ENCODE measurements at regions not wholly inside any gene's neighbourhood (a gene's known extent, or its start where the extent isn't known, plus 50 kb on each side); places are given as distances from the start of the nearest gene placed in this dataset.

DNA sequence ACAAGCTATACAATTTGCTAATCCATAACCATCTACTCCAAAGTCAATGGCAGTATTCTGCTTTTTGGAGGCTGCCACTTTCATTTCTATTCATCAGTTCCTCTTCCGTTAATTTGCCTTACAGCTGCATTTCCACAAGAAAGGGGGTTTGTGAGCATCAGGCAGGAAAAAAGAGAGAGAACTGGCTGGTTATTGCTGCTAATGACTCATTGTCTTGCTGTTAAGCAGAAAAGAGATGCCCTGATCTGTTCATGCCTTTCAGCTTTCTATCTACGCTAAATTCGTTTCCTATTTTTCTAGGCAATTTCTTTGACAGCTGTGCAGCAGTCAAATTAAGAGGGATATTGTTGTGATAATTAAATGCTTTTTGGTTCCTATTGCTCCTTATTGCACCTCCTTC lies 65.9 kb upstream of the GNAQ start:
- TF ChIP-seq HDAC2 (IDR thresholded peaks at IDR 0.05) (no peak), NBN (IDR thresholded peaks at IDR 0.05) (no peak), JUND (IDR thresholded peaks at IDR 0.05; ENCODE audit: low read depth, low read length) (no peak), ZNF207 (IDR thresholded peaks at IDR 0.05; ENCODE audit: borderline replicate concordance) (no peak), ZNF274 (IDR thresholded peaks at IDR 0.05; ENCODE audit: insufficient read depth, insufficient read length) (no peak), NFIC (IDR thresholded peaks at IDR 0.05; ENCODE audit: low read depth, low read length) (no peak), MEF2A (IDR thresholded peaks at IDR 0.05; ENCODE audit: insufficient read depth, low read depth, low read length) (no peak)
- TF ChIP-seq, protein P1, sequence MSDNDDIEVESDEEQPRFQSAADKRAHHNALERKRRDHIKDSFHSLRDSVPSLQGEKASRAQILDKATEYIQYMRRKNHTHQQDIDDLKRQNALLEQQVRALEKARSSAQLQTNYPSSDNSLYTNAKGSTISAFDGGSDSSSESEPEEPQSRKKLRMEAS (IDR thresholded peaks at IDR 0.05; ENCODE audit: low read depth, low read length): no peak
- TF ChIP-seq, protein P2, sequence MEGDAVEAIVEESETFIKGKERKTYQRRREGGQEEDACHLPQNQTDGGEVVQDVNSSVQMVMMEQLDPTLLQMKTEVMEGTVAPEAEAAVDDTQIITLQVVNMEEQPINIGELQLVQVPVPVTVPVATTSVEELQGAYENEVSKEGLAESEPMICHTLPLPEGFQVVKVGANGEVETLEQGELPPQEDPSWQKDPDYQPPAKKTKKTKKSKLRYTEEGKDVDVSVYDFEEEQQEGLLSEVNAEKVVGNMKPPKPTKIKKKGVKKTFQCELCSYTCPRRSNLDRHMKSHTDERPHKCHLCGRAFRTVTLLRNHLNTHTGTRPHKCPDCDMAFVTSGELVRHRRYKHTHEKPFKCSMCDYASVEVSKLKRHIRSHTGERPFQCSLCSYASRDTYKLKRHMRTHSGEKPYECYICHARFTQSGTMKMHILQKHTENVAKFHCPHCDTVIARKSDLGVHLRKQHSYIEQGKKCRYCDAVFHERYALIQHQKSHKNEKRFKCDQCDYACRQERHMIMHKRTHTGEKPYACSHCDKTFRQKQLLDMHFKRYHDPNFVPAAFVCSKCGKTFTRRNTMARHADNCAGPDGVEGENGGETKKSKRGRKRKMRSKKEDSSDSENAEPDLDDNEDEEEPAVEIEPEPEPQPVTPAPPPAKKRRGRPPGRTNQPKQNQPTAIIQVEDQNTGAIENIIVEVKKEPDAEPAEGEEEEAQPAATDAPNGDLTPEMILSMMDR (IDR thresholded peaks at IDR 0.05 in 2 of 3, conservative IDR thresholded peaks at IDR 0.05 in 1 of 3; ENCODE audit: control insufficient read depth in 2 of 3, extremely low read depth in 1 of 3, insufficient read depth in 1 of 3, low read depth in 3 of 3, low read length in 3 of 3): no peak
- TF ChIP-seq, protein P3, sequence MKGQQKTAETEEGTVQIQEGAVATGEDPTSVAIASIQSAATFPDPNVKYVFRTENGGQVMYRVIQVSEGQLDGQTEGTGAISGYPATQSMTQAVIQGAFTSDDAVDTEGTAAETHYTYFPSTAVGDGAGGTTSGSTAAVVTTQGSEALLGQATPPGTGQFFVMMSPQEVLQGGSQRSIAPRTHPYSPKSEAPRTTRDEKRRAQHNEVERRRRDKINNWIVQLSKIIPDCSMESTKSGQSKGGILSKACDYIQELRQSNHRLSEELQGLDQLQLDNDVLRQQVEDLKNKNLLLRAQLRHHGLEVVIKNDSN (IDR thresholded peaks at IDR 0.05; ENCODE audit: borderline replicate concordance, extremely low read length, insufficient read depth, low read depth, low read length): no peak
